ENCODE measurements at regions not wholly inside any gene's neighbourhood (a gene's known extent, or its start where the extent isn't known, plus 50 kb on each side); places are given as distances from the start of the nearest gene placed in this dataset.

GRCh38 chr11:110838808-110839207, 126.6 kb upstream of the ARHGAP20 start:
- Histone ChIP-seq H3K56ac (ENCODE audit: insufficient read length, low read depth, low read length) (no peak overlapping the region), H3K14ac (ENCODE audit: insufficient read depth, low read length) (no peak overlapping the region), H3T11ph (ENCODE audit: low read length) (no peak overlapping the region), H3K4me2 (ENCODE audit: insufficient read depth, insufficient read length, low read length) (no peak overlapping the region), H4K91ac (ENCODE audit: insufficient read length, low read depth, low read length) (no peak overlapping the region), H3K79me1 (ENCODE audit: insufficient read depth, low read depth, low read length, poor library complexity, severe bottlenecking) (no peaks in the 10 kb centered on the region), H3K4me1 (ENCODE audit: insufficient read depth, low read length) (no peaks in the 10 kb centered on the region), H3K27ac (ENCODE audit: insufficient read length, low read depth, low read length) (no peak overlapping the region), H2BK20ac (ENCODE audit: low read depth, low read length, poor library complexity, severe bottlenecking) (no peak overlapping the region), H2AFZ (ENCODE audit: low read length) (no peak overlapping the region), H2BK120ac (ENCODE audit: low read depth, low read length, poor library complexity, severe bottlenecking) (no peak overlapping the region), H3K9ac (ENCODE audit: extremely low read depth, insufficient read length, low read length) (no peak overlapping the region), H2AK5ac (ENCODE audit: insufficient read length, low read length) (no peak overlapping the region), H4K5ac (ENCODE audit: insufficient read length, low read depth, low read length) (no peak overlapping the region), H3K9me3 (ENCODE audit: control insufficient read depth, low read depth, low read length) (no peaks in the 10 kb centered on the region), H4K20me1 (ENCODE audit: control insufficient read depth, insufficient read depth, insufficient read length) (no peaks in the 10 kb centered on the region), H3K18ac (ENCODE audit: insufficient read length, low read depth, low read length) (no peak overlapping the region), H3K23me2 (ENCODE audit: insufficient read length, low read depth, low read length, poor library complexity, severe bottlenecking) (no peaks in the 10 kb centered on the region), H3K23ac (ENCODE audit: insufficient read length, low read depth, low read length) (no peak overlapping the region), H2BK12ac (ENCODE audit: insufficient read length, low read depth, low read length) (no peak overlapping the region), H2BK15ac (ENCODE audit: low read depth, low read length) (no peak overlapping the region), H2BK5ac (ENCODE audit: insufficient read length, low read length) (no peak overlapping the region), H3K4ac (ENCODE audit: low read depth, low read length) (no peak overlapping the region), H4K8ac (replicated peaks; ENCODE audit: insufficient read length, low read depth, low read length) (no peak overlapping the region), H3K79me2 (ENCODE audit: insufficient read depth, low read length) (no peaks in the 10 kb centered on the region), H3K27me3 (ENCODE audit: insufficient read depth, low read length) (no peaks in the 10 kb centered on the region)
- no peak for TF ChIP-seq CTCF (conservative IDR thresholded peaks at IDR 0.05)
- no CpG with 5 or more reads among the region's 2 CpGs for WGBS (ENCODE audit: extremely low coverage, insufficient read length, low lambda C conversion rate)
- no peak for DNase-seq
- Mint-ChIP-seq H3K36me3 (ENCODE audit: insufficient read depth in 1 of 3, low read depth in 3 of 3) (no peaks in the 10 kb centered on the region), H3K27ac (no peak overlapping the region), H3K4me3 (no peak overlapping the region; a peak in 1 of 5 replicates), H3K4me1 (no peaks in the 10 kb centered on the region), H3K9me3 (peaks cover 4 to 10% of the 10 kb centered on the region in 2 experiments; a peak in 4 of 5 replicates), H3K27me3 (ENCODE audit: low read depth) (no peaks in the 10 kb centered on the region)
